ENCODE measurements at regions not wholly inside any gene's neighbourhood (a gene's known extent, or its start where the extent isn't known, plus 50 kb on each side); places are given as distances from the start of the nearest gene placed in this dataset.

DNA sequence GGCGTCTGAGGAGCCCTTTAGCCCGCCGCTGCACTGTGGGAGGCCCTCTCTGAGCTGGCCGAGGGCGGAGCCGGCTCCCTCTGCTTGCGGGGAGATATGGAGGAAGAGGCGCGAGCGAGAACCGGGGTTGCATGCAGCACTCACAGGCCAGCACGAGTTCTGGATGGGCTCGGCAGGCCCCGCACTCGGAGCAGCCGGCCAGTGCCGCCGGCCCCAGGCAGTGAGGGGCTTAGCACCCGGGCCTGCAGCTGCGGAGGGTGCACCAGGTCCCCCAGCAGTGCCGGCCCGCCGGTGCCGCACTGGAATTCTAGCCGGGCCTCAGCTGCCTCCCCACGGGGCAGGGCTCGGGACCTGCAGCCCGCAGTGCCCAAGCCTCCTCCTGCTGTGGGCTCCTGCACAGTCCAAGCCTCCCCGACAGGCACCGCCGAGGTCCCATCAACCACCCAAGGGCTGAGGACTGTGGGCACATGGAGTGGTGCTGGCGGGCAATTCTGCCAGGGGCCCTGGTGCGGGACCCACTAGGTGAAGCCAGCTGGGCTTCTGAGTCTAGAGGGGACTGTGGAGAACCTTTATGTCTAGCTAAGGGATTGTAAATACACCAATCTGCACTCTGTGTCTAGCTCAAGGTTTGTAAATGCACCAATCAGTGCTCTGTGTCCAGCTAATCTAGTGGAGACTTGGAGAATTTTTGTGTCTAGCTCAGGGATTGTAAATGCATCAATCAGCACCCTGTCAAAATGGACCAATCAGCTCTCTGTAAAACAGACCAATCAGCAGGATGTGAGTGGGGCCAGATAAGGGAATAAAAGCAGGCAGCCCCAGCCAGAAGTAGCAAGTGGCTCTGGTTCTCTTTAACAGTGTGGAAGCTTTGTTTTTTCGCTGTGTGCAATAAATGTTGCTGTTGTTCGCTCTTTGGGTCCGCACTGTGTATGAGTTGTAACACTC, 329.7 kb upstream of the JARID2 start:
- no peak overlapping the region for H3K4me3 ChIP-seq (ENCODE audit: low read depth, low read length)
- no peaks in the 10 kb centered on the region for H3K27me3 ChIP-seq (ENCODE audit: control insufficient read depth, insufficient read depth, low read length)
- H3K36me3 ChIP-seq (ENCODE audit: control insufficient read depth, insufficient read depth, low read length), result no peaks in the 10 kb centered on the region
- no peak for DNase-seq (ENCODE audit: low read depth)
- TF ChIP-seq, protein P1, sequence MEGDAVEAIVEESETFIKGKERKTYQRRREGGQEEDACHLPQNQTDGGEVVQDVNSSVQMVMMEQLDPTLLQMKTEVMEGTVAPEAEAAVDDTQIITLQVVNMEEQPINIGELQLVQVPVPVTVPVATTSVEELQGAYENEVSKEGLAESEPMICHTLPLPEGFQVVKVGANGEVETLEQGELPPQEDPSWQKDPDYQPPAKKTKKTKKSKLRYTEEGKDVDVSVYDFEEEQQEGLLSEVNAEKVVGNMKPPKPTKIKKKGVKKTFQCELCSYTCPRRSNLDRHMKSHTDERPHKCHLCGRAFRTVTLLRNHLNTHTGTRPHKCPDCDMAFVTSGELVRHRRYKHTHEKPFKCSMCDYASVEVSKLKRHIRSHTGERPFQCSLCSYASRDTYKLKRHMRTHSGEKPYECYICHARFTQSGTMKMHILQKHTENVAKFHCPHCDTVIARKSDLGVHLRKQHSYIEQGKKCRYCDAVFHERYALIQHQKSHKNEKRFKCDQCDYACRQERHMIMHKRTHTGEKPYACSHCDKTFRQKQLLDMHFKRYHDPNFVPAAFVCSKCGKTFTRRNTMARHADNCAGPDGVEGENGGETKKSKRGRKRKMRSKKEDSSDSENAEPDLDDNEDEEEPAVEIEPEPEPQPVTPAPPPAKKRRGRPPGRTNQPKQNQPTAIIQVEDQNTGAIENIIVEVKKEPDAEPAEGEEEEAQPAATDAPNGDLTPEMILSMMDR (IDR thresholded peaks at IDR 0.05; ENCODE audit: insufficient read depth, low read length, poor library complexity, severe bottlenecking), result no peak

DNA sequence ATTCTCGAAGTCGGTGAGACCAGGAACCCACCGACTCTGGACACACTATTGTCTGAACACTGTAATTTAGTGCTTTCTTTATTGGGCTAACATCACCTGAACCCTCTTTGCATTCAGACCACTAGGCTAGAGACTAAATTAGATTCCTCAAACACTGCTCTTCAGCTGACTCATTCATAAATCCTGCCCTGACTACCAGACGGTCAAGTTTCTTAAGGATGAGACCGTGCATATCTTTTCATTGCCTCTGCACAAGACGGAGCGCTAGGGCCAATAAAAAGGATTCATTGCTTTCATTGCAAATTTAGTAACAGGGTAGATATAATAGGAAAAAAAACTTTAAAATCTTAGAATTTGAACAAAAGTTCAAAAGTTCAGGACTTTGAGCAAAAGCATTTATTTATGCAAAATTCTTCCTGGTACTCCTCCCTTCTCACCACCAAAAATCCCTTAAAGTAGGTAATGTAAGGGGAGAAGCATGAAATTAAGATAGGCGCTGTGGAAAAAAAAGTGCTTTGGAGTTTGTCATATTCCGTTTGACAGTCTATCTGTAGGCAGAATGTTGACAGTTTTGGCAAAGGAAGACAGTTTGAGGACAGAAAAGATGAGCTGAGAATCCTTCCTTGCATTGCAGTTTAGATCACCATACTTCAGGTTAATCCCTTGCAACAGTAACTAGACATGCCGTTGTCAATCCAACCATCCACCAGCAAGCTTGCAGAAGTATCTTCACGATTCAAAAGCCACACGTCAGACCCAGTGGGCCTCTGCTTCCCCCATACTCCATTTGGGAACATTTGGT, 328.6 kb upstream of the JARID2 start:
- Histone ChIP-seq H3K27me3 (ENCODE audit: control insufficient read depth, insufficient read depth, low read length) (no peaks in the 10 kb centered on the region), H3K36me3 (ENCODE audit: control insufficient read depth, insufficient read depth, low read length) (no peaks in the 10 kb centered on the region), H3K4me3 (ENCODE audit: low read depth, low read length) (no peak overlapping the region)
- no peak for DNase-seq (ENCODE audit: low read depth)
- TF ChIP-seq, protein P1 (IDR thresholded peaks at IDR 0.05; ENCODE audit: insufficient read depth, low read length, poor library complexity, severe bottlenecking), result no peak

DNA sequence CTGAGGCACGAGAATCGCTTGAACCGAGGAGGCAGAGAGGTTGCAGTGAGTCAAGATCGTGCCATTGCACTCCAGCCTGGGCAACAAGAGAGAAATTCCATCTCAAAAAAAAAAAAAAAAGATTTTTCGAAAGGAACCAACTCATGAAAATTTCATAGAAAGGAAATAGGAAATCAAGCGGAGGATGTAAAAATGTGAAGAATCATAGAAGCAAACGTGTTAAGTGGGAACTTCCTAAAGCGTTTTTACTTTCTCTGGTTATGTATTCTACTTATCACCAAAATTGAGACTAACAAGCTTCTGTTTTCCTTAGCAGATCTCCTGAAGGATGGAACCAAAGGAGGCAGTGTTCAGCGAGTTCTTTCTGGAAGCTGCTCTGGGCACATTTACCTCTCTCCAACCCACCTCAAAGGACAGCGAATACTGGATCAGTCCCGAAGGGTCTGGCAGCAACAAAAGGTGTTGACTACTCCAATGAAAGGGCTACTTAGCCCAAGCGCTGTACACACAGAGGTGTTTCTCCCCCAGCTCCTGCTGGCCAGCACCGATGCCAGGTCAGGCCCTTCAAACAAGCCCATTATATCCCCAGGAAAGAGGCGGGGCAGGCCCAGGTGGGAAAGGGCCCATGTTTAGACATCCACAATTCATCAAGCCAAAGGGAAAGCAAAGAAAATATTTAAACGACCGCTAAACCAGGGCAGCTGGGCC, 327.5 kb upstream of the JARID2 start:
- Histone ChIP-seq H3K36me3 (ENCODE audit: control insufficient read depth, insufficient read depth, low read length) (no peaks in the 10 kb centered on the region), H3K27me3 (ENCODE audit: control insufficient read depth, insufficient read depth, low read length) (no peaks in the 10 kb centered on the region), H3K4me3 (ENCODE audit: low read depth, low read length) (no peak overlapping the region)
- TF ChIP-seq, protein P1 (IDR thresholded peaks at IDR 0.05; ENCODE audit: insufficient read depth, low read length, poor library complexity, severe bottlenecking), result no peak
- no peak for DNase-seq (ENCODE audit: low read depth)

DNA sequence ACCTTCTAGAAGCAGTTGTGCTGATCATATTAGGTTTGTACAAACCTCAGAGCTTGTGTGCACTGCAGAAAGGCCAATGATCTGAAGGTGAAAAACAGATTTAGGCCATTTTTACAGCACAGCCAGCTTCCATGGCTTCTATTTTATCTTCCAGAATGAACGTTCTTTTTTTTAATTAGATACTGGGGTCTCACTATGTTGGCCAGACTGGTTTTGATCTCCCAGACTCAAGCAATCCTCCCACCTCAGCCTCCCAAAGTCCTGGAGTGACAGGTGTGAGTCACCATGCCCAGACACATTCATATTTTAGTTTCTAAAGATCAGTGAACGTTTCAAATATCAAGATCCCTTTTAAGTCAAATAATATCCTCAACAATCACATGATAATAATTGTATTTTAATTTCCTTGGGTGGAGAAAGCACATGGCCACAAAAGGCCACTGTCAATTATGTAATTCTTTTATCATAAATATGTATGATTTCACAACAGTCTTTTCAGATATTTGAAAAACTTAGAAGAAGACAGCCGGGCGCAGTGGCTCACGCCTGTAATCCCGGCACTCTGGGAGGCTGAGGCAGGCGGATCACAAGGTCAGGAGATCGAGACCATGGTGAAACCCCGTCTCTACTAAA, 326.7 kb upstream of the JARID2 start:
- no peak for DNase-seq (ENCODE audit: low read depth)
- Histone ChIP-seq H3K4me3 (ENCODE audit: low read depth, low read length) (no peak overlapping the region), H3K27me3 (ENCODE audit: control insufficient read depth, insufficient read depth, low read length) (no peaks in the 10 kb centered on the region), H3K36me3 (ENCODE audit: control insufficient read depth, insufficient read depth, low read length) (no peaks in the 10 kb centered on the region)
- TF ChIP-seq, protein P1 (IDR thresholded peaks at IDR 0.05; ENCODE audit: insufficient read depth, low read length, poor library complexity, severe bottlenecking), result no peak

DNA sequence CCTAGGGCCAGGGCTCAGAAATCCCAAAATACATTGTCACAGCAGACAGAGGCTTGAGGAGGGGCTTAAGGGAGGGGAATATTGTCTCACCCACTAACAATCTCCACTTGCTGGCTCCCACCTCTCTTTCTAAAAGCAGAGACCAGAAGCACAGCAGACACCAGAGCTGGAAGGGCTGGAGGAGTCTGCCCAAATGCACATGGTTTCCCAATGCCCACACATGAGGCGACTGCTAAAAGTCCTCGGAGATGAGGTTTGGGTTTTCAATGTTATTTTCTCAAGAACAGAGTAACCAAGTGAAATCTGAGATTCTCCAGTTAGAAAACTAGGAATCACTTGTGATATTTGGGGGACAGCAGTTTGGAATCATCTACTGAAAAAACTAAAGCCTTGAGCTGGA, 325.6 kb upstream of the JARID2 start:
- Histone ChIP-seq H3K36me3 (ENCODE audit: control insufficient read depth, insufficient read depth, low read length) (no peaks in the 10 kb centered on the region), H3K4me3 (ENCODE audit: low read depth, low read length) (no peak overlapping the region), H3K27me3 (ENCODE audit: control insufficient read depth, insufficient read depth, low read length) (no peaks in the 10 kb centered on the region)
- no peak for DNase-seq (ENCODE audit: low read depth)
- TF ChIP-seq, protein P1 (IDR thresholded peaks at IDR 0.05; ENCODE audit: insufficient read depth, low read length, poor library complexity, severe bottlenecking), result no peak
